GM12878 (cell line): ENCODE measurements at regions not wholly inside any gene's neighbourhood (a gene's known extent, or its start where the extent isn't known, plus 50 kb on each side); places are given as distances from the start of the nearest gene placed in this dataset.
"Not testable (repeated sequence)": the region's sequence is repeated elsewhere in the genome, so short reads cannot be mapped to it uniquely, and the experiment has no call there.

ENCODE experiments used
- CREB1 ChIP-seq: IDR thresholded peaks from 2 replicates; pipeline ENCODE4 v1.6.1; 2012; ENCODE audit warnings: low read depth, mild to moderate bottlenecking, inconsistent platforms
- CTCF ChIP-seq, 3 experiments: IDR thresholded peaks in 2 of 3; conservative IDR thresholded peaks in 1 of 3; 2 replicates each; pipeline ENCODE4 v1.5.1; 2011; ENCODE audit warnings: low read depth in 3 of 3, low read length in 3 of 3, mild to moderate bottlenecking in 3 of 3, control low read depth in 2 of 3, moderate library complexity in 2 of 3, inconsistent platforms in 1 of 3, mixed read lengths in 1 of 3; ENCODE audit not compliant: control insufficient read depth in 2 of 3, insufficient read depth in 1 of 3; ENCODE audit errors: extremely low read depth in 1 of 3
- EGR1 ChIP-seq, 2 experiments: IDR thresholded peaks; 1 replicate in 1 of 2; 2 replicates in 1 of 2; pipeline ENCODE4 v1.6.1; 2011 to 2012; ENCODE audit warnings: low read depth in 2 of 2, low read length in 2 of 2, borderline replicate concordance in 1 of 2, mild to moderate bottlenecking in 1 of 2, moderate library complexity in 1 of 2
- EP300 ChIP-seq, 2 experiments: fragments of 150-350 bp in 1 of 2; IDR thresholded peaks; 2 replicates each; pipeline ENCODE4 v1.6.1; 2011 to 2012; ENCODE audit warnings: low read depth in 2 of 2, low read length in 2 of 2, borderline replicate concordance in 1 of 2, improper control_type of control experiment in 1 of 2, inconsistent platforms in 1 of 2; ENCODE audit not compliant: control insufficient read depth in 1 of 2
- MAX ChIP-seq: IDR thresholded peaks from 2 replicates; pipeline ENCODE4 v1.6.1; 2012; ENCODE audit warnings: low read depth, low read length, improper control_type of control experiment
- POLR2A ChIP-seq: IDR thresholded peaks from 2 replicates; pipeline ENCODE4 v1.6.1; 2011; ENCODE audit warnings: low read depth, mild to moderate bottlenecking, low read length
- TCF7 ChIP-seq: IDR thresholded peaks from 2 replicates; pipeline ENCODE4 v1.6.1; 2014; ENCODE audit warnings: antibody characterized with exemption, borderline replicate concordance

- not testable (repeated sequence) for TF ChIP-seq CTCF (IDR thresholded peaks at IDR 0.05 in 2 of 3, conservative IDR thresholded peaks at IDR 0.05 in 1 of 3; ENCODE audit: control insufficient read depth in 2 of 3, extremely low read depth in 1 of 3, insufficient read depth in 1 of 3, low read depth in 3 of 3, low read length in 3 of 3); POLR2A; TCF7; MAX; EGR1 (IDR thresholded peaks at IDR 0.05; ENCODE audit: borderline replicate concordance in 1 of 2, low read depth in 2 of 2, low read length in 2 of 2); CREB1; EP300 (IDR thresholded peaks at IDR 0.05; ENCODE audit: borderline replicate concordance in 1 of 2, control insufficient read depth in 1 of 2, low read depth in 2 of 2, low read length in 2 of 2)
Observed at GRCh38 chr6:112608925-112609324, 261.8 kb downstream of the RFPL4B start.
